GM23338 (cell line): ENCODE measurements at regions not wholly inside any gene's neighbourhood (a gene's known extent, or its start where the extent isn't known, plus 50 kb on each side); places are given as distances from the start of the nearest gene placed in this dataset.
"Not testable (repeated sequence)": the region's sequence is repeated elsewhere in the genome, so short reads cannot be mapped to it uniquely, and the experiment has no call there.

Experiments used
- ATAC-seq: fragments of 200-7000 bp; cut with Tn5 transposase; 3 replicates; pipeline ENCODE4 v1.9.1; 2020
- DNase-seq: peaks from one replicate; pipeline ENCODE4 v3.0.0-alpha.2; 2015; ENCODE audit warnings: low spot score
- H2AFZ ChIP-seq: fragments of 200-600 bp; sonication (generic); 2 replicates; pipeline ENCODE4 v1.8.0; 2016; ENCODE audit warnings: antibody characterized with exemption, mild to moderate bottlenecking, moderate library complexity
- H3F3A ChIP-seq: fragments of 200-600 bp; sonication (generic); replicated peaks from 2 replicates; pipeline ENCODE4 v1.8.0; 2017; ENCODE audit warnings: antibody characterized with exemption, mixed run types, low read depth
- H3K27ac ChIP-seq: fragments of 200-600 bp; sonication (generic); 2 replicates; pipeline ENCODE4 v1.6.1; 2016; ENCODE audit warnings: low read depth
- H3K27me3 ChIP-seq: fragments of 200-600 bp; sonication (generic); 2 replicates; pipeline ENCODE4 v1.8.0; 2016; ENCODE audit warnings: mild to moderate bottlenecking, mixed run types, moderate library complexity; ENCODE audit not compliant: insufficient read depth
- H3K36me3 ChIP-seq: fragments of 200-600 bp; sonication (generic); 2 replicates; pipeline ENCODE4 v1.8.0; 2016; ENCODE audit warnings: mild to moderate bottlenecking; ENCODE audit not compliant: insufficient read depth
- H3K4me1 ChIP-seq: fragments of 200-600 bp; sonication (generic); 2 replicates; pipeline ENCODE4 v1.8.0; 2016; ENCODE audit warnings: mild to moderate bottlenecking, moderate library complexity; ENCODE audit not compliant: insufficient read depth
- H3K4me2 ChIP-seq: fragments of 200-600 bp; sonication (generic); 2 replicates; pipeline ENCODE4 v1.7.1; 2017; ENCODE audit warnings: mixed run types
- H3K4me3 ChIP-seq: fragments of 200-600 bp; sonication (generic); 2 replicates; pipeline ENCODE4 v1.6.1; 2016; ENCODE audit warnings: mixed run types
- H3K79me2 ChIP-seq: fragments of 200-600 bp; sonication (generic); replicated peaks from 2 replicates; pipeline ENCODE4 v1.8.0; 2017; ENCODE audit warnings: mild to moderate bottlenecking; ENCODE audit not compliant: insufficient read depth
- H3K9me2 ChIP-seq: fragments of 200-600 bp; sonication (generic); 2 replicates; pipeline ENCODE4 v1.8.0; 2017; ENCODE audit not compliant: insufficient read depth
- H4K20me1 ChIP-seq: fragments of 200-600 bp; sonication (generic); replicated peaks from 2 replicates; pipeline ENCODE4 v1.8.0; 2017; ENCODE audit warnings: mild to moderate bottlenecking; ENCODE audit not compliant: insufficient read depth
- H3K27ac Mint-ChIP-seq: 2 replicates; pipeline ENCODE4 v1.8.0; 2020; ENCODE audit warnings: inconsistent platforms, mild to moderate bottlenecking, moderate library complexity, mixed read lengths
- H3K27me3 Mint-ChIP-seq: 3 replicates; pipeline ENCODE4 v1.8.0; 2022; ENCODE audit warnings: low read depth, mild to moderate bottlenecking, moderate library complexity, mixed read lengths, inconsistent platforms; ENCODE audit not compliant: insufficient read depth, poor library complexity
- H3K36me3 Mint-ChIP-seq: 3 replicates; pipeline ENCODE4 v1.8.0; 2021; ENCODE audit warnings: low read depth, mild to moderate bottlenecking, inconsistent platforms, moderate library complexity, mixed read lengths
- H3K4me1 Mint-ChIP-seq: 3 replicates; pipeline ENCODE4 v1.8.0; 2020; ENCODE audit warnings: mild to moderate bottlenecking, inconsistent platforms, mixed read lengths
- H3K4me3 Mint-ChIP-seq: 3 replicates; pipeline ENCODE4 v1.8.0; 2021; ENCODE audit warnings: moderate library complexity, mild to moderate bottlenecking, inconsistent platforms, mixed read lengths
- H3K9me3 Mint-ChIP-seq: 3 replicates; pipeline ENCODE4 v1.8.0; 2020; ENCODE audit warnings: moderate library complexity, mild to moderate bottlenecking, inconsistent platforms, mixed read lengths

GRCh38 chr14:19177435-19177834, 210.2 kb downstream of the POTEM start:
- Mint-ChIP-seq H3K9me3 (peaks cover 60% of the 10 kb centered on the region), H3K36me3 (peaks cover 18% of the 10 kb centered on the region)
- H2AFZ ChIP-seq, H3K4me1 Mint-ChIP-seq, H3K4me3 Mint-ChIP-seq, H3K4me1 ChIP-seq, H3K9me2 ChIP-seq, H3F3A ChIP-seq, H3K36me3 ChIP-seq, H4K20me1 ChIP-seq, H3K27me3 ChIP-seq, H3K4me2 ChIP-seq, H3K79me2 ChIP-seq, DNase-seq, H3K27ac Mint-ChIP-seq, ATAC-seq, H3K4me3 ChIP-seq, H3K27me3 Mint-ChIP-seq, H3K27ac ChIP-seq: not testable (repeated sequence)

DNA sequence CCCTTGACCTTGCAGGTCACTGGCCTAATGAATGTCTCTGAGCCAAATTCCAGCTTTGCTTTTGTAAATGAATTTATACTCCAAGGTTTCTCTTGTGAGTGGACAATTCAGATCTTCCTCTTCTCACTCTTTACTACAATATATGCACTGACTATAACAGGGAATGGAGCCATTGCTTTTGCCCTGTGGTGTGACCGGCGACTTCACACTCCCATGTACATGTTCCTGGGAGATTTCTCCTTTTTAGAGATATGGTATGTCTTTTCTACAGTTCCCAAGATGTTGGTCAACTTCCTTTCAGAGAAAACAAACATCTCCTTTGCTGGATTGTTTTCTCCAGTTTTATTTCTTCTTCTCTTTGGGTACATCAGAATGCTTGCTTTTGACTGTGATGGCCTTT, 213.1 kb downstream of the POTEM start:
- DNase-seq, H3K27ac ChIP-seq, H3K4me3 ChIP-seq, H2AFZ ChIP-seq, H3K4me1 ChIP-seq, H3F3A ChIP-seq, H3K27me3 Mint-ChIP-seq, H3K4me2 ChIP-seq, H3K79me2 ChIP-seq, ATAC-seq, H3K27me3 ChIP-seq, H3K4me1 Mint-ChIP-seq, H3K27ac Mint-ChIP-seq, H3K9me2 ChIP-seq, H4K20me1 ChIP-seq, H3K4me3 Mint-ChIP-seq, H3K36me3 ChIP-seq: not testable (repeated sequence)
- Mint-ChIP-seq H3K9me3 (peaks cover 47% of the 10 kb centered on the region), H3K36me3 (peaks cover 17% of the 10 kb centered on the region)

DNA sequence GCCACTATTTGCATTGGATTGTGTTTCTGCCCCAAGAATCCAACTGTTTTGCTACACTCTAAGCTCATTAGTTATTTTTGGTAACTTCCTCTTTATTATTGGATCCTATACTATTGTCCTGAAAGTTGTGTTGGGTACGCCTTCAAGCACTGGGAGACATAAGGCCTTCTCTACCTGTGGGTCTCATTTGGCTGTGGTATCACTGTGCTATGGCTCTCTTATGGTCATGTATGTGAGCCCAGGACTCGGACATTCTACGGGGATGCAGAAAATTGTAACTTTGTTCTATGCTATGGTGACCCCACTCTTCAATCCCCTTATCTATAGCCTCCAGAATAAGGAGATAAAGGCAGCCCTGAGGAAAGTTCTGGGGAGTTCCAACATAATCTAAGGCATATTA, 213.6 kb downstream of the POTEM start:
- H3K4me2 ChIP-seq = not testable (repeated sequence)

GRCh38 chr14:19195146-19195545, 227.9 kb downstream of the POTEM start:
- H3K4me1 Mint-ChIP-seq, H2AFZ ChIP-seq, H3K36me3 ChIP-seq, ATAC-seq, H4K20me1 ChIP-seq, H3K27me3 Mint-ChIP-seq, H3K27ac ChIP-seq, H3K79me2 ChIP-seq, H3K4me1 ChIP-seq, H3K4me3 ChIP-seq, H3K9me2 ChIP-seq, H3K4me3 Mint-ChIP-seq, H3K36me3 Mint-ChIP-seq, H3F3A ChIP-seq, H3K27ac Mint-ChIP-seq, H3K4me2 ChIP-seq, DNase-seq, H3K27me3 ChIP-seq: not testable (repeated sequence)
- peaks cover 48% of the 10 kb centered on the region for H3K9me3 Mint-ChIP-seq

More for the DNA sequence above, 213.6 kb downstream of the POTEM start:
- not testable (repeated sequence) for H3K4me3 ChIP-seq, H3K27me3 ChIP-seq, H3K36me3 ChIP-seq, H3K4me3 Mint-ChIP-seq, H3F3A ChIP-seq, H3K9me2 ChIP-seq, H3K27ac ChIP-seq, H3K4me1 Mint-ChIP-seq, H3K27ac Mint-ChIP-seq, ATAC-seq, H3K4me1 ChIP-seq, DNase-seq, H2AFZ ChIP-seq, H3K27me3 Mint-ChIP-seq, H4K20me1 ChIP-seq, H3K79me2 ChIP-seq
- H3K36me3 Mint-ChIP-seq = peaks cover 15% of the 10 kb centered on the region; the same call in 2 of the 3 replicates
- H3K9me3 Mint-ChIP-seq = peaks cover 49% of the 10 kb centered on the region

- not testable (repeated sequence) for H3K4me1 Mint-ChIP-seq, H4K20me1 ChIP-seq, H3K36me3 ChIP-seq, H3K27ac Mint-ChIP-seq, DNase-seq, H3K27ac ChIP-seq, H3K27me3 ChIP-seq, H3K27me3 Mint-ChIP-seq, H3K4me3 ChIP-seq, H3F3A ChIP-seq, H3K4me2 ChIP-seq, H3K79me2 ChIP-seq, H3K4me3 Mint-ChIP-seq, ATAC-seq, H2AFZ ChIP-seq, H3K9me2 ChIP-seq, H3K4me1 ChIP-seq
- Mint-ChIP-seq H3K36me3 (peaks cover 11% of the 10 kb centered on the region; the same call in 2 of the 3 replicates), H3K9me3 (peaks cover 63% of the 10 kb centered on the region)
These were observed 230.4 kb downstream of the POTEM start for GRCh38 chr14:19197488-19198234.

GRCh38 chr14:19198341-19198740, 231.1 kb downstream of the POTEM start:
- not testable (repeated sequence) for H3K4me3 ChIP-seq, DNase-seq, ATAC-seq, H3K4me1 Mint-ChIP-seq, H3K27me3 Mint-ChIP-seq, H3K27ac ChIP-seq, H3K79me2 ChIP-seq, H3K9me2 ChIP-seq, H3K36me3 ChIP-seq, H3K4me1 ChIP-seq, H3K4me2 ChIP-seq, H3K27me3 ChIP-seq, H2AFZ ChIP-seq, H3K27ac Mint-ChIP-seq, H4K20me1 ChIP-seq, H3K4me3 Mint-ChIP-seq, H3F3A ChIP-seq
- H3K9me3 Mint-ChIP-seq = peaks cover 61% of the 10 kb centered on the region
- H3K36me3 Mint-ChIP-seq = peaks cover 11% of the 10 kb centered on the region; the same call in 2 of the 3 replicates
